ENCODE measurements at regions not wholly inside any gene's neighbourhood (a gene's known extent, or its start where the extent isn't known, plus 50 kb on each side); places are given as distances from the start of the nearest gene placed in this dataset.

DNA sequence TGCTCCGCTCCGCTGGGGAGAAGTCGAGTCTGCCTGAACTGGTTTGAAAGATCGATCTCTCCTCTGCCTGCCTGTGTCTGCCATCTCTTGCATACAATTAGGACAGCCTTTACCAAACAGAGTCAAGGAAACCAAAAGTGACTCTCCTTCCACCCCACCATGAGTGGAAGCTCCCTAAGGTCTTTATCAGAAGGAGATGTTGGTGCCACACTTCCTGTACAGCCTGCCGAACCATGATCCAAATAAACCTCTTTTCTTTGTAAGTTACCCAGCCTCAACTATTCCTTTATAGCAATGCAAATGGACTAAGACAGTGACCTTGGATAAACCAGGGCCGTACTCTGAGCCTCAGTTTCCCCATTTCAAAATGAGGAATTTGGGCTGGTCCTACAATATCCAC lies 106.3 kb upstream of the GDF10 start:
- H3K27me3 ChIP-seq, result peaks cover 0 to 3% (median 0%) of the 10 kb centered on the region in 7 donors
- H3K4me1 ChIP-seq, result no peaks in the 10 kb centered on the region
- 88 to 97% methylated on average over 6 of the region's 6 CpGs for WGBS, 2 donors
- DNase-seq, result no peak
- ATAC-seq, result no peak
- H3K36me3 ChIP-seq, result no peaks in the 10 kb centered on the region
- H3K27ac ChIP-seq, result no peak overlapping the region
- H3K9me3 ChIP-seq, result no peaks in the 10 kb centered on the region
- no peak overlapping the region for H3K4me3 ChIP-seq
- TF ChIP-seq, protein P1, sequence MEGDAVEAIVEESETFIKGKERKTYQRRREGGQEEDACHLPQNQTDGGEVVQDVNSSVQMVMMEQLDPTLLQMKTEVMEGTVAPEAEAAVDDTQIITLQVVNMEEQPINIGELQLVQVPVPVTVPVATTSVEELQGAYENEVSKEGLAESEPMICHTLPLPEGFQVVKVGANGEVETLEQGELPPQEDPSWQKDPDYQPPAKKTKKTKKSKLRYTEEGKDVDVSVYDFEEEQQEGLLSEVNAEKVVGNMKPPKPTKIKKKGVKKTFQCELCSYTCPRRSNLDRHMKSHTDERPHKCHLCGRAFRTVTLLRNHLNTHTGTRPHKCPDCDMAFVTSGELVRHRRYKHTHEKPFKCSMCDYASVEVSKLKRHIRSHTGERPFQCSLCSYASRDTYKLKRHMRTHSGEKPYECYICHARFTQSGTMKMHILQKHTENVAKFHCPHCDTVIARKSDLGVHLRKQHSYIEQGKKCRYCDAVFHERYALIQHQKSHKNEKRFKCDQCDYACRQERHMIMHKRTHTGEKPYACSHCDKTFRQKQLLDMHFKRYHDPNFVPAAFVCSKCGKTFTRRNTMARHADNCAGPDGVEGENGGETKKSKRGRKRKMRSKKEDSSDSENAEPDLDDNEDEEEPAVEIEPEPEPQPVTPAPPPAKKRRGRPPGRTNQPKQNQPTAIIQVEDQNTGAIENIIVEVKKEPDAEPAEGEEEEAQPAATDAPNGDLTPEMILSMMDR (IDR thresholded peaks at IDR 0.05), result no peak
- intact Hi-C loops (cut with DNase I), result no loop called here

DNA sequence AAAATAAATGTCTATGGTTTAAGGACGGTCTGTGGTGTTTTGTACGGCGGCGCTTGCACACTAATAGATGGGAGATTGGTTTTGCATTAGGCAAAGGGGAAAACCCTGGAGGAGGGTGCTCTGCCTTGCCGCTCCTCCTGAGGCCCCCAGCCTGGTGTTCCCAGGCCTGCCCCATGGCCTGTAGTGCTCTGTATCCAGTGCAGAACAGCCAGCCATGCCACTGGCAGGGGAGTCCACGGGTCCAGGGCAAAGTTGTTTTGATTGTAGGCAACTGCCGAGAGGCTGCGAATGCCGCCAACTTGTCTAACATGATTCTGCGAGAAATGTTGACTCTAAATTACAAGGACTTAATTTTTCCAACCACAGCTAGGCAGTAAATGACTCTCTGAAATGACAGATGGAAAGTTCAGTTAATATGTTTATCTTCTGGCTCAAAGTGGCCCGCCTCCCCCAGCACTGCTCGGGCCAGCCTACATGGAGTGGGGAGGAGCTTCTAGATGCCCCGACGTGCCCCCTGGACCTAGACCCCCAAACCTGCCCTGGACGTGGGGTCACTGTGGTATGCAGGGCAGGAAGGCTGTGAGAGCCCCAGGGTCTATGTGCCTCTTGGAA lies 104.6 kb upstream of the GDF10 start:
- peaks cover 0 to 3% (median 0%) of the 10 kb centered on the region in 7 donors for H3K27me3 ChIP-seq
- ATAC-seq (no peak), DNase-seq (no peak)
- no peaks in the 10 kb centered on the region for H3K9me3 ChIP-seq
- TF ChIP-seq, protein P1 (IDR thresholded peaks at IDR 0.05), result no peak
- intact Hi-C loops (cut with DNase I), result no loop called here
- no peaks in the 10 kb centered on the region for H3K4me1 ChIP-seq
- H3K27ac ChIP-seq, result no peak overlapping the region
- no peak overlapping the region for H3K4me3 ChIP-seq
- no peaks in the 10 kb centered on the region for H3K36me3 ChIP-seq
- 88 to 91% methylated on average over 15 of the region's 15 CpGs for WGBS, 2 donors

DNA sequence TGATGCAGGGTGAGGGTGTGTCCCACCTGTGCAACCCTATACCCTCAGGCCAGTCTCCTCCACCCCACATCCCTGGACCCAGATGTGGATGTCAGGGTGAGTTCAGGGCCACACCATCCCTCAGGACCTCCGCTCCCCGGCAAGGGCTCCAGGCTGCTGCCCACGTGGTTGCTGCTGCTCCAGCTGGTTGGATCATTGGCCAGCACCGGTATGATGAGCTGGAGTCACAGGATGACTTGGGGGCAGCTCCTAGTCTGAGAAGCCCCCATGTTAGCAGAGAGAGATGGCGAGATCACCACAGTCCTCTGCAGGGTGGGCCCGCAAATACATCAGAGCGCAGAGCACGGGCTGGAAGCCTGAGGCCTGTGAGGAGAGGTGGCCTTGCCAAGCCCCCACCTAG lies 103.3 kb upstream of the GDF10 start:
- no peaks in the 10 kb centered on the region for H3K36me3 ChIP-seq
- H3K4me3 ChIP-seq, result no peak overlapping the region
- intact Hi-C loops (cut with DNase I), result no loop called here
- no peak for DNase-seq
- no peaks in the 10 kb centered on the region for H3K4me1 ChIP-seq
- H3K9me3 ChIP-seq, result peaks cover 0 to 5% (median 0%) of the 10 kb centered on the region in 11 donors
- no peak overlapping the region for H3K27ac ChIP-seq
- peak in 1 of 8 donors; percentile 45 for ATAC-seq
- WGBS, 2 donors, result 94% methylated on average over 8 of the region's 8 CpGs
- TF ChIP-seq, protein P1 (IDR thresholded peaks at IDR 0.05), result no peak
- H3K27me3 ChIP-seq, result peaks cover 0 to 3% (median 0%) of the 10 kb centered on the region in 7 donors

DNA sequence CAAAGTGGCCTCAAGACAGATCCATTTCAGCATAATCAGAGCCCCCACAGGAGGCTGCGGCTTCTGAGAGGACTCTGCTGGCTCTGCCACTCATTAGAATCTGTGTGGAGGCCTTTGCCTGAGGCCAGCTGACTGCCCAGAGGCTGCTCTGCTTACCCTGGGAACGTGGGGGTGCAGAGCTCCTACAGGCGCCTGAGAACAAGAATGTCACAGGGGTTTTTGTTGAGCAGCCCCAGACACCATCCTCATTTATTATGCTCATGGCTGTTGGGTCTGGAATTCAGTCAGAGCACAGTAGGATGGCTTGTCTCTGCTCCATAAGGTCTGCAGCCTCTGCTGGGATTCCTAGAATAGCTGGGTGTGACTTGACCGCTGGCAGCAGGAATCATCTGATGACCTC lies 101.8 kb upstream of the GDF10 start:
- Histone ChIP-seq H3K27ac (no peak overlapping the region), H3K4me3 (no peak overlapping the region), H3K27me3 (peaks cover 0 to 3% (median 0%) of the 10 kb centered on the region in 7 donors), H3K36me3 (no peaks in the 10 kb centered on the region), H3K9me3 (peaks cover 0 to 11% (median 0%) of the 10 kb centered on the region in 11 donors), H3K4me1 (no peaks in the 10 kb centered on the region)
- TF ChIP-seq, protein P1 (IDR thresholded peaks at IDR 0.05), result no peak
- 75 to 77% methylated on average over 4 of the region's 4 CpGs for WGBS, 2 donors
- ATAC-seq (no peak), DNase-seq (no peak)
- intact Hi-C loops (cut with DNase I), result no loop called here
